NB4 (cell line): ENCODE measurements at regions not wholly inside any gene's neighbourhood (a gene's known extent, or its start where the extent isn't known, plus 50 kb on each side); places are given as distances from the start of the nearest gene placed in this dataset.

ENCODE experiments used
- CTCF ChIP-seq: IDR thresholded peaks from one replicate; pipeline ENCODE4 v1.5.1; 2012; ENCODE audit warnings: low read depth, low read length
- MAX ChIP-seq: IDR thresholded peaks from 2 replicates; pipeline ENCODE4 v1.6.1; 2011; ENCODE audit warnings: low read depth, low read length
- MYC ChIP-seq: IDR thresholded peaks from 2 replicates; pipeline ENCODE4 v1.6.1; 2011; ENCODE audit warnings: low read depth, low read length
- POLR2A ChIP-seq: IDR thresholded peaks from 2 replicates; pipeline ENCODE4 v1.6.1; 2011; ENCODE audit warnings: mild to moderate bottlenecking; ENCODE audit not compliant: insufficient read length; ENCODE audit errors: extremely low read depth

GRCh38 chr6:102832021-102832420 is 1438.5 kb downstream of the GRIK2 start:
- TF ChIP-seq CTCF (no peak), POLR2A (no peak), MYC (no peak), MAX (no peak)
